ENCODE measurements at regions not wholly inside any gene's neighbourhood (a gene's known extent, or its start where the extent isn't known, plus 50 kb on each side); places are given as distances from the start of the nearest gene placed in this dataset.
A peak's percentile ranks its signal among the peaks of the same experiment; 100 is the strongest.
"Not testable (repeated sequence)": the region's sequence is repeated elsewhere in the genome, so short reads cannot be mapped to it uniquely, and the experiment has no call there.

DNA sequence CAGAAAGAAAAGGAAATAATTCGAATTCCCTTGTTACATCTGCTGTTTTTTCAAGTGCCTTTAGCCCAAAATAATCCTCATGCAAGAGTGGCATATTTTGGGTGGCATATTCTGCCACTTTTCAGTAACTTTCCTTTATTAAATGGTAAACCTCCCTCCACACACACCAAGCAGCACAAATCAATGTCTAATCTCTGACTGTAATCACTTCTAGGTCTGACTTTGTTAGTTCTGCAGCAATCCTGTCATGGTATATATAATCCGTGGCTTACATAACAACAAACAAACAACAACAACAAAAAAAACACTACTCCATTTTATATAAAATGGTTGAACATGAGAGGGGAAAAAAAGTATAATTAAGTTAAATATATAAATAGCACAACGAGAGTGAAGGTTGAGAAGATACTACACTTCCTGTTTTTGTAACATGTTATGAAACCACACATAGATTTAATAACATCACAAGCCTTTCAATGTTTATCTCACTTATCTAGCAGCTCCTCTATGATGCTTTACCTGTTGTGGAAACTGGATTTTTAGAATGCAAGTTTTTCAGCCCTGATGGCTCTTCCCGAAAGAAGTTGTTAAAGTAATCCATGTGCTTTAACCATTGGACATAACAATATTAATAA is 715.4 kb downstream of the GRXCR1 start:
- Mint-ChIP-seq H3K27ac (no peak overlapping the region), H3K4me1 (ENCODE audit: low read depth) (no peaks in the 10 kb centered on the region), H3K27me3 (ENCODE audit: low read depth) (no peaks in the 10 kb centered on the region), H3K9me3 (peaks cover 1% of the 10 kb centered on the region), H3K36me3 (ENCODE audit: low read depth) (no peaks in the 10 kb centered on the region), H3K4me3 (no peak overlapping the region)
- intact Hi-C loops (cut with micrococcal nuclease): no loop called here
- CTCF ChIA-PET: no interaction called here
- no peak for DNase-seq

DNA sequence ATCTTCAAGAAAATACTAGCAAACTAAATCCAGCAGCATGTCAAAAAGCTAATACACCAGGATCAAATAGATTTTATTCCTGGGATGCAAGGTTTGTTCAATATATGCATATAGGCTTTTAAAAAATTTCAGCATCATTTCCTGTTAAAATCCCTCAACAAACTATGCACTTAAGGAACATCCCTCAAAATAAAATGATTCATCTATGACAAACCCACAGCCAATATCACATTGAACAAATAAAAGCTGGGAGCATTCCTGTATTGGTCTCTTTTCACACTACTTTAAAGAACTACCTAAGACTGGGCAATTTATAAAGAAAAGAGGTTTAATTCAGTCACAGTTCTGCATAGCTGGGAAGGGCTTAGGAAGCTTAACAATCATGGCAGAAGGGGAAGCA is 726.7 kb downstream of the GRXCR1 start:
- H3K9me3 Mint-ChIP-seq: peaks cover 16% of the 10 kb centered on the region
- H3K27ac Mint-ChIP-seq: no peak overlapping the region
- H3K36me3 Mint-ChIP-seq (ENCODE audit: low read depth): no peaks in the 10 kb centered on the region
- H3K4me1 Mint-ChIP-seq (ENCODE audit: low read depth): no peaks in the 10 kb centered on the region
- DNase-seq: no peak
- no peaks in the 10 kb centered on the region for H3K27me3 Mint-ChIP-seq (ENCODE audit: low read depth)
- intact Hi-C loops (cut with micrococcal nuclease): no loop called here
- CTCF ChIA-PET: no interaction called here
- no peak overlapping the region for H3K4me3 Mint-ChIP-seq

DNA sequence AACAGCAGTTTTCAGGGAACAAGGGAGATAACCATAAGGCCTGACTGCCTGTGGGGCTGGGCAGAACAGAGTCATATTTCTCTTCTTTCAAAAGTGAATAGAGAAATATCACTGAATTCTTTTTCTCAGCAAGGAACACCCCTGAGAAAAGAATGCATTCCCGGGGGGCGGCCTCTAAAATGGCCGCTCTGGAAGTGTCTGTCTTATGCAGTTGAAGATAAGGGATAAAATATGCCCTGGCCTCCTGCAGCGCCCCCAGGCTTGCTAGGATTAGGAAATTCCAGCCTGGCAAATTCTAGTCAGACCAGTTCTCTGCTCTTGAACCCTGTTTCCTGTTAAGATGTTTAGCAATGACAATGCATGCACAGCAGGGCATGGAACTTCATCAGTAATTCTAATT is 745.4 kb downstream of the GRXCR1 start:
- H3K4me3 Mint-ChIP-seq; H3K27ac Mint-ChIP-seq; H3K4me1 Mint-ChIP-seq (ENCODE audit: low read depth); CTCF ChIA-PET; H3K36me3 Mint-ChIP-seq (ENCODE audit: low read depth); H3K27me3 Mint-ChIP-seq (ENCODE audit: low read depth); intact Hi-C loops (cut with micrococcal nuclease); DNase-seq: not testable (repeated sequence)
- peaks cover 20% of the 10 kb centered on the region for H3K9me3 Mint-ChIP-seq

DNA sequence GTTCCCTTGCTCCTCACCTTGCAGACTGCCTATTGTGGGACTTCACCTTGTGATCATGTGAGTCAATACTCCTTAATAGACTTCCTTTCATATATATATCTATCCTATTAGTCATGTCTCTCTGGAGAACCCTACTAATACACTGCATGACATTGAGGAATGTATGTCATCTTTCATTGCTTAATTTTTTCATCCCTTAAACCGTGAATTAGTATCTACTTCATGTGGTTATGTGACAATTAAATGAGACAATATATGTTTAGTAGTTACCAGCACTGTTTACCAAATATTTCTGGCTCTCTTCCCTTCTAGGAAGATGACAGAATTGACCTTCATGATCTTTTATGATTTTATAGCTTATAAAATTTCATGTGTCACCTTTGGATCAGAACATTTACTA is 759.5 kb downstream of the GRXCR1 start:
- intact Hi-C loops (cut with micrococcal nuclease): no loop called here

DNA sequence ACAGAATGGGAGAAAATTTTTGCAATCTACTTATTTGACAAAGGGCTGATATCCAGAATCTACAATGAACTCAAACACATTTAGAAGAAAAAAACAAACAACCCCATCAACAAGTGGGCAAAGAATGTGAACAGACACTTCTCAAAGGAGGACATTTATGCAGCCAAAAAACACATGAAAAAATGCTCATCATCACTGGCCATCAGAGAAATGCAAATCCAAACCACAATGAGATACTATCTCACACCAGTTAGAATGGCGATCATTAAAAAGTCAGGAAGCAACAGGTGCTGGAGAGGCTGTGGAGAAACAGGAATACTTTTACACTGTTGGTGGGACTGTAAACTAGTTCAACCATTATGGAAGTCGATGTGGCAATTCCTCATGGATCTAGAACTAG is 767.0 kb downstream of the GRXCR1 start:
- H3K4me3 Mint-ChIP-seq; H3K27ac Mint-ChIP-seq; H3K36me3 Mint-ChIP-seq (ENCODE audit: low read depth); CTCF ChIA-PET; intact Hi-C loops (cut with micrococcal nuclease); H3K4me1 Mint-ChIP-seq (ENCODE audit: low read depth); H3K27me3 Mint-ChIP-seq (ENCODE audit: low read depth); DNase-seq: not testable (repeated sequence)
- peaks cover 11% of the 10 kb centered on the region for H3K9me3 Mint-ChIP-seq

More for the DNA sequence above, 759.5 kb downstream of the GRXCR1 start:
- CTCF ChIA-PET: no interaction called here
- Mint-ChIP-seq H3K4me3 (no peak overlapping the region), H3K9me3 (peaks cover 9% of the 10 kb centered on the region), H3K27ac (no peak overlapping the region), H3K27me3 (ENCODE audit: low read depth) (no peaks in the 10 kb centered on the region), H3K36me3 (ENCODE audit: low read depth) (no peaks in the 10 kb centered on the region), H3K4me1 (ENCODE audit: low read depth) (no peaks in the 10 kb centered on the region)
- DNase-seq: no peak

DNA sequence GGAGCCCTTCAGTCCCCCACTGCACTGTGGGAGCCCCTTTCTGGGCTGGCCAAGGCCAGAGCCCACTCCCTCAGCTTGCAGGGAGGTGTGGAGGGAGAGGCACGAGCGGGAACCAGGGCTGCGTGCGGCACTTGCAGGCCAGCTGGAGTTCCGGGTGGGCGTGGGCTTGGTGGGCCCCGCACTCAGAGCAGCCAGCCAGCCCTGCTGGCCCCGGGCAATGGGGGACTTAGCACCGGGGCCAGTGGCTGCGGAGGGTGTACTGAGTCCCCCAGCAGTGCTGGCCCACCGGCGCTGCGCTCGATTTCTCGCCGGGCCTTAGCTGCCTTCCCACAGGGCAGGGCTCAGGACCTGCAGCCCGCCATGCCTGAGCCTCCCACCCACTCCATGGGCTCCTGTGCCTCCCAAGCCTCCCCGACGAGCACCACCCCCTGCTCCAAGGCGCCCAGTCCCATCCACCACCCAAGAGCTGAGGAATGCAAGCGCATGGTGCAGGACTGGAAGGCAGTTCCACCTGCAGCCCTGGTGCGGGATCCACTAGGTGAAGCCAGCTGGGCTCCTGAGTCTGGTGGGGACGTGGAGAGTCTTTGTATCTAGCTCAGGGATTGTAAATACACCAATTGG is 776.2 kb downstream of the KCTD8 start:
- DNase-seq; CTCF ChIA-PET; H3K27ac Mint-ChIP-seq; H3K36me3 Mint-ChIP-seq (ENCODE audit: low read depth); intact Hi-C loops (cut with micrococcal nuclease); H3K27me3 Mint-ChIP-seq (ENCODE audit: low read depth); H3K4me3 Mint-ChIP-seq; H3K4me1 Mint-ChIP-seq (ENCODE audit: low read depth): not testable (repeated sequence)
- H3K9me3 Mint-ChIP-seq: peaks cover 16% of the 10 kb centered on the region

DNA sequence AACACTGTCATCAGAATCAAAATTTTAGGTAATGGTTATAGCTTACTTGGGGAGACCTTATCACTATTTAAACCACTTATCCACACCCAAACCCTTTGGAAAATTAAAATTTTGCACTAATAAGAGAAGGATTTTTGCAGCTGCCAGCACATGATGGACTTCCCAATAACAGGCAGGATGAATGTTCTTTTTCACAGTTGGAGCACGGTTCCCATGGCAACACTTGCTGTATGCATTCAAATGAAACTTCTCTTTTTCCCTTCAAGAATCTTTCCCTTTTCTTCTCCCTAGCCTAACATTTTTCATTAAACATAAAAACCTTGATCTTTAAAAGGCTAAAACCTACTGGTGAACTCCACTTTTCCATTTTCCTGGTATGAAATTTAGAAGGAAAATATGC is 768.2 kb downstream of the KCTD8 start:
- Mint-ChIP-seq H3K27ac (no peak overlapping the region), H3K4me1 (ENCODE audit: low read depth) (no peaks in the 10 kb centered on the region), H3K4me3 (no peak overlapping the region), H3K27me3 (ENCODE audit: low read depth) (no peaks in the 10 kb centered on the region), H3K9me3 (peaks cover 9% of the 10 kb centered on the region), H3K36me3 (ENCODE audit: low read depth) (no peaks in the 10 kb centered on the region)
- CTCF ChIA-PET: no interaction called here
- no peak for DNase-seq
- intact Hi-C loops (cut with micrococcal nuclease): no loop called here

DNA sequence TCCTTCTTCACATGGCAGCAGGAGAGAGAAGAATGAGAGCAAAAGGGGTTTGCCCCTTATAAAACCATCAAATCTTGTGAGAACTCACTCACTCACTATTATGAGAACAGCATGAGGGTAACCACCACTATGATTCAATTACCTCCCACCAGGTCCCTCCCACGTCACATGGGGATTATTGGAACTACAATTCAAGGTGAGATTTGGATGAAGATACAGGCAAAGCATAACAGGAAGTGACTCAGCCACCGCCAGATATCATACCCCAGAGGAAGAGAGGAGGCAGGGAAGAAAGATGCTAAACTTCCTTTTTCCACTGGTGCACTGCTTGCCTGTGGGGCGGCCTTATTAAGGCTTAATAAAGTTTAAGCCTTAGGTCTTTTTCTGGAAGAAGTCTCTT is 766.1 kb downstream of the KCTD8 start:
- no peaks in the 10 kb centered on the region for H3K36me3 Mint-ChIP-seq (ENCODE audit: low read depth)
- peaks cover 8% of the 10 kb centered on the region for H3K9me3 Mint-ChIP-seq
- peak; percentile 4 for DNase-seq
- CTCF ChIA-PET: no interaction called here
- H3K4me1 Mint-ChIP-seq (ENCODE audit: low read depth): no peaks in the 10 kb centered on the region
- H3K27me3 Mint-ChIP-seq (ENCODE audit: low read depth): no peaks in the 10 kb centered on the region
- intact Hi-C loops (cut with micrococcal nuclease): no loop called here
- no peak overlapping the region for H3K4me3 Mint-ChIP-seq
- no peak overlapping the region for H3K27ac Mint-ChIP-seq

DNA sequence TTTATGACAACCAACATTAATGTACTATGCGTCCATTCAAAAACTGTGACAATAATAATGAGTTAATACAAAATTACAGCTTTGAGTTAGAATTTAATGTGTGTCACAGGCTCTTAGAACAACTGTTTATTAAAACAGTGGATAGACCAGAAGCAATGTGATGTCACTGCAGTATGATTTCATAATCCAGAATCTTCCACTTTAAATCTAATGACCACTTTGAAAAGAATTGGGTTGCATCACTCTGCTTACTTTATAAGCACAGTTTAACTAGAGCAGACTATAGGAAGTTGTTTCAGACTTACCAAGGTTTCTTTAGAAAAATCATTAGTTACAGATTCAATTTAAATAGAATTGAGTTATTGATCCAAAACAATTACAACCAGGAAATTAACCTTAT is 758.5 kb downstream of the KCTD8 start:
- Mint-ChIP-seq H3K27ac (no peak overlapping the region), H3K4me1 (ENCODE audit: low read depth) (no peaks in the 10 kb centered on the region), H3K4me3 (no peak overlapping the region), H3K36me3 (ENCODE audit: low read depth) (no peaks in the 10 kb centered on the region), H3K9me3 (peaks cover 5% of the 10 kb centered on the region), H3K27me3 (ENCODE audit: low read depth) (no peaks in the 10 kb centered on the region)
- DNase-seq: no peak
- intact Hi-C loops (cut with micrococcal nuclease): no loop called here
- CTCF ChIA-PET: no interaction called here

DNA sequence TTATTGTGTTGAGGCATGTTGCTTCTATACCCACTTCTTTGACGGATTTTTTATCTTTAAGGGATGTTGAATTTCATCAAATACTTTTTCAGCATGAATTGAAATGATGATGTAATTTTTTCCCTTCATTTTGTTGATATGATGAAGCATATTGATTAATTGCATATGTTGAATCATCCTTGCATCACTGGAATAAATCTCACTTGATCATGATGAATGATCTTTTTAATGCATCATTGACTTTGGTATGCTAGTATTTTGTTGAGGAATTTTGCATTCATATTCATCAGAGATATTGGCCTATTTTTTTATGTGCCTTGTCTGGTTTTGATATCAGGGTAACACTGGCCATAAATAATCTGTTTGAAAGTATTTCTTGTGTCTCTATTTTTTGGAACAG is 754.7 kb downstream of the KCTD8 start:
- Mint-ChIP-seq H3K36me3 (ENCODE audit: low read depth) (no peaks in the 10 kb centered on the region), H3K4me3 (no peak overlapping the region), H3K4me1 (ENCODE audit: low read depth) (no peaks in the 10 kb centered on the region), H3K27ac (no peak overlapping the region), H3K9me3 (peaks cover 7% of the 10 kb centered on the region), H3K27me3 (ENCODE audit: low read depth) (no peaks in the 10 kb centered on the region)
- no peak for DNase-seq
- CTCF ChIA-PET: no interaction called here
- intact Hi-C loops (cut with micrococcal nuclease): no loop called here

DNA sequence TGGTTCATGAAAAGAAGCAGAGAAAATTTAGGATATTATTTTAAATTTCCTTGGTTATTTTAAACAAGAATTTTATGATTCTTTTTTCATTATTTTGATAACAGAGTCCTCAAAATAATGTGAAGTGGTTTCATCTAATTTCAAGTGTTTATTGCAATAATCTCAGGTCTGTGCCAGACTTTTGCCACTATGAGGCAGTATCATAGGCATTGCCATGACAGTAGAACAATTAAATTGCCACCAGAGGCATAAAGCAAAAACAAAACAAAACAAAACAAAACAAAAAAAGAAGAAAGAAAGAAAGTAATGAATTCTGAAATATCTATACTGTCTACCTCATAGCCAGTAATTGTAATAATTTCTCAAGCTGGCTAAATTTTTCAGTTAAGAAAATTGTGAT is 739.2 kb downstream of the KCTD8 start:
- intact Hi-C loops (cut with micrococcal nuclease): no loop called here
- H3K27me3 Mint-ChIP-seq (ENCODE audit: low read depth): no peaks in the 10 kb centered on the region
- no peaks in the 10 kb centered on the region for H3K4me1 Mint-ChIP-seq (ENCODE audit: low read depth)
- CTCF ChIA-PET: no interaction called here
- H3K9me3 Mint-ChIP-seq: peaks cover 6% of the 10 kb centered on the region
- H3K36me3 Mint-ChIP-seq (ENCODE audit: low read depth): no peaks in the 10 kb centered on the region
- H3K27ac Mint-ChIP-seq: no peak overlapping the region
- DNase-seq: no peak
- no peak overlapping the region for H3K4me3 Mint-ChIP-seq

DNA sequence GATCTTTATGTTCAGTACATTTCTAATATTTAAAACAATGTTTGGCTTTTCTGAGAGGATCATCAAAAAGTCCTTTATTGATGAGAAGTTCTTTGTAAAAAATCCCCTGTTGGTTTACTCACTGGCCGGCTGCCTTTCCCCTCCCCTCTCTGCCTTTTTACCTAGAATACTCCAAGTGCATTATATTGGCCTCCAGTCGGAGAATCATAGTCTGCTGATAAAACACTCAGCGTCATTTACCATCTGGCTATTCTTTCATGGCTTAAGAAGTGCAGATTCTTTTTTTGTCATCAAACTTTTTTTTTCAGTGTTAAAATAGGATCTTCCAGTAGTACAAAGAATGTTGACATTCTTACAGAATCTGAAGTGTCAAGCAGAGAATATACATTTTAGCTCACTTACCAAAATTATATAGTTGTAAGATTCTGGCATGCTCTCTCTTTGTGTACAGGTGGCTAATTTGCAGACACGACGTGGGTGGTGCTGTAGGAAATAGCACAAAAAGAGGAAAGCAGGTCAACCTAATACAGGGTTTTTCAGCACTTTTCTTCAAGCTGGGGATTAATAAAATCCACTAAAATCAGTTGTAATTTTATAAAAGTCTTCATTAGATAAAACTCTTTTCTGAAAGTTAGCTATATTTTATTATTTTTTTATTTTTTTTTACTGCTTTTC is 731.8 kb downstream of the KCTD8 start:
- H3K27ac Mint-ChIP-seq: no peak overlapping the region
- peaks cover 4% of the 10 kb centered on the region for H3K9me3 Mint-ChIP-seq
- H3K27me3 Mint-ChIP-seq (ENCODE audit: low read depth): no peaks in the 10 kb centered on the region
- H3K4me1 Mint-ChIP-seq (ENCODE audit: low read depth): no peaks in the 10 kb centered on the region
- no peak for DNase-seq
- CTCF ChIA-PET: no interaction called here
- H3K4me3 Mint-ChIP-seq: no peak overlapping the region
- no peaks in the 10 kb centered on the region for H3K36me3 Mint-ChIP-seq (ENCODE audit: low read depth)
- intact Hi-C loops (cut with micrococcal nuclease): no loop called here

DNA sequence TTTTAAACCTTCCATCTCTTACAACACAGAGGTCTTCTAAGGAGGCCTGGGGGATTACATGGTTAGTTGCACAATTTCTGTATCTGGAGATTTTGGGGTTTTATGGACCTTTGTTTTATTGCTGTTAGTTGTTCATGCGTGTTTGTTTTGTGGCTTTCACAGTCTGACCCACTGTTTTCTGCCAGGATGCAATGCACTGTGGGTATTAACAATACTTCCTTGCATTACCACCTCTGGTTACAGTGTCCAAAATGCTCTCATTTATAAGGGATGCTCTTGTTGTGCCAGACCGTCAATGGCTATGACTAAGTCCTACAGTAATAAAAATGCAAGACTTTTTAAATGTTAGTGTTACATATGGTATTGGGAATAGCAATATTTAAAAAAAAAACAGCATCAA is 730.2 kb downstream of the KCTD8 start:
- H3K36me3 Mint-ChIP-seq (ENCODE audit: low read depth): no peaks in the 10 kb centered on the region
- CTCF ChIA-PET: interaction anchor here (0.7 kb wide), 1 partner anchor 82 kb away, joined by 3 read pairs; no protein-coding TSS in a partner anchor
- intact Hi-C loops (cut with micrococcal nuclease): no loop called here
- H3K9me3 Mint-ChIP-seq: peaks cover 4% of the 10 kb centered on the region
- no peaks in the 10 kb centered on the region for H3K4me1 Mint-ChIP-seq (ENCODE audit: low read depth)
- DNase-seq: no peak
- no peak overlapping the region for H3K4me3 Mint-ChIP-seq
- H3K27ac Mint-ChIP-seq: no peak overlapping the region
- no peaks in the 10 kb centered on the region for H3K27me3 Mint-ChIP-seq (ENCODE audit: low read depth)
